ENCODE measurements at regions not wholly inside any gene's neighbourhood (a gene's known extent, or its start where the extent isn't known, plus 50 kb on each side); places are given as distances from the start of the nearest gene placed in this dataset.

GRCh38 chr20:50381771-50382593 is 128.2 kb upstream of the PTPN1 start:
- peak overlapping the region; percentile 86 for H3K27ac Mint-ChIP-seq
- peaks cover 2% of the 10 kb centered on the region for H3K27me3 Mint-ChIP-seq
- H3K4me3 Mint-ChIP-seq, result peak overlapping the region; percentile 72
- H3K9me3 Mint-ChIP-seq (ENCODE audit: low read depth), result no peaks in the 10 kb centered on the region
- H3K4me1 Mint-ChIP-seq (ENCODE audit: low read depth), result peaks cover 39% of the 10 kb centered on the region
- no peaks in the 10 kb centered on the region for H3K36me3 Mint-ChIP-seq

GRCh38 chr20:50385733-50386640 is 124.2 kb upstream of the PTPN1 start:
- peak overlapping the region; percentile 63 for H3K4me3 Mint-ChIP-seq
- H3K9me3 Mint-ChIP-seq (ENCODE audit: low read depth), result no peaks in the 10 kb centered on the region
- no peaks in the 10 kb centered on the region for H3K36me3 Mint-ChIP-seq
- no peak overlapping the region for H3K27ac Mint-ChIP-seq
- H3K4me1 Mint-ChIP-seq (ENCODE audit: low read depth), result peaks cover 45% of the 10 kb centered on the region
- H3K27me3 Mint-ChIP-seq, result no peaks in the 10 kb centered on the region

- H3K36me3 Mint-ChIP-seq, result no peaks in the 10 kb centered on the region
- H3K27ac Mint-ChIP-seq, result no peak overlapping the region
- H3K4me1 Mint-ChIP-seq (ENCODE audit: low read depth), result peaks cover 39% of the 10 kb centered on the region
- H3K9me3 Mint-ChIP-seq (ENCODE audit: low read depth), result no peaks in the 10 kb centered on the region
- H3K4me3 Mint-ChIP-seq, result peak overlapping the region; percentile 63
- H3K27me3 Mint-ChIP-seq, result no peaks in the 10 kb centered on the region
Measured at GRCh38 chr20:50386641-50386960, 123.6 kb upstream of the PTPN1 start.

GRCh38 chr20:50387218-50387995 is 122.8 kb upstream of the PTPN1 start:
- peaks cover 35% of the 10 kb centered on the region for H3K4me1 Mint-ChIP-seq (ENCODE audit: low read depth)
- H3K9me3 Mint-ChIP-seq (ENCODE audit: low read depth), result no peaks in the 10 kb centered on the region
- no peaks in the 10 kb centered on the region for H3K27me3 Mint-ChIP-seq
- H3K36me3 Mint-ChIP-seq, result no peaks in the 10 kb centered on the region
- H3K4me3 Mint-ChIP-seq, result no peak overlapping the region
- no peak overlapping the region for H3K27ac Mint-ChIP-seq

- Mint-ChIP-seq H3K4me3 (no peak overlapping the region), H3K9me3 (ENCODE audit: low read depth) (no peaks in the 10 kb centered on the region), H3K27me3 (no peaks in the 10 kb centered on the region), H3K27ac (no peak overlapping the region), H3K4me1 (ENCODE audit: low read depth) (peaks cover 32% of the 10 kb centered on the region), H3K36me3 (no peaks in the 10 kb centered on the region)
Measured at GRCh38 chr20:50387996-50388332, 122.2 kb upstream of the PTPN1 start.

GRCh38 chr20:50388733-50389437 is 121.3 kb upstream of the PTPN1 start:
- H3K27ac Mint-ChIP-seq, result no peak overlapping the region
- peaks cover 26% of the 10 kb centered on the region for H3K4me1 Mint-ChIP-seq (ENCODE audit: low read depth)
- no peak overlapping the region for H3K4me3 Mint-ChIP-seq
- no peaks in the 10 kb centered on the region for H3K36me3 Mint-ChIP-seq
- no peaks in the 10 kb centered on the region for H3K27me3 Mint-ChIP-seq
- H3K9me3 Mint-ChIP-seq (ENCODE audit: low read depth), result no peaks in the 10 kb centered on the region

DNA sequence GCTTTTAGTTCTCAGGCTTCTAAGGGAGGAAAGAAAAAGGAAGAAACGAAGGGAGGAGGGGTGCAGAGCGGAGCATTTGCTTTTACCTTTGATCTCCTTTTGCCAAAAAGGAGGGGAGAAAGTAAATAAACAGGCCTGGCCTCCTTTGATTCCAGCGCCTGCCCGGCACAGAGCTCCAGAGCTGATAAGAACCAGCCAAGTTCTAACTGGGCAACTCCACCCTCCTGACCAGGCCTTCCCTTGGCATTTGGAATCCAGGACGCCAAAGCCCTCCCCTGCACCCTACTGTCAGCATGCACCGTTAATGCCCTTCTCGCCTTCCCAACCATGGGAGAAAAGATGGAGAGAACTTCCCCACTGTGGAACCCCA is 120.8 kb upstream of the PTPN1 start:
- H3K9me3 Mint-ChIP-seq (ENCODE audit: low read depth), result no peaks in the 10 kb centered on the region
- H3K27ac Mint-ChIP-seq, result no peak overlapping the region
- H3K4me3 Mint-ChIP-seq, result no peak overlapping the region
- peaks cover 26% of the 10 kb centered on the region for H3K4me1 Mint-ChIP-seq (ENCODE audit: low read depth)
- no peaks in the 10 kb centered on the region for H3K36me3 Mint-ChIP-seq
- no peaks in the 10 kb centered on the region for H3K27me3 Mint-ChIP-seq

GRCh38 chr20:50389808-50390684 is 120.1 kb upstream of the PTPN1 start:
- H3K27ac Mint-ChIP-seq, result no peak overlapping the region

GRCh38 chr20:50390685-50391443 is 119.3 kb upstream of the PTPN1 start:
- H3K36me3 Mint-ChIP-seq, result no peaks in the 10 kb centered on the region
- H3K27me3 Mint-ChIP-seq, result no peaks in the 10 kb centered on the region
- peaks cover 19% of the 10 kb centered on the region for H3K4me1 Mint-ChIP-seq (ENCODE audit: low read depth)
- no peak overlapping the region for H3K4me3 Mint-ChIP-seq
- H3K27ac Mint-ChIP-seq, result no peak overlapping the region
- no peaks in the 10 kb centered on the region for H3K9me3 Mint-ChIP-seq (ENCODE audit: low read depth)

More at GRCh38 chr20:50389808-50390684, 120.1 kb upstream of the PTPN1 start:
- no peaks in the 10 kb centered on the region for H3K27me3 Mint-ChIP-seq
- H3K4me3 Mint-ChIP-seq, result no peak overlapping the region
- no peaks in the 10 kb centered on the region for H3K36me3 Mint-ChIP-seq
- H3K9me3 Mint-ChIP-seq (ENCODE audit: low read depth), result no peaks in the 10 kb centered on the region
- H3K4me1 Mint-ChIP-seq (ENCODE audit: low read depth), result peaks cover 26% of the 10 kb centered on the region

- no peaks in the 10 kb centered on the region for H3K9me3 Mint-ChIP-seq (ENCODE audit: low read depth)
- peaks cover 12% of the 10 kb centered on the region for H3K4me1 Mint-ChIP-seq (ENCODE audit: low read depth)
- H3K27ac Mint-ChIP-seq, result no peak overlapping the region
- no peaks in the 10 kb centered on the region for H3K27me3 Mint-ChIP-seq
- no peak overlapping the region for H3K4me3 Mint-ChIP-seq
- H3K36me3 Mint-ChIP-seq, result no peaks in the 10 kb centered on the region
Measured at GRCh38 chr20:50391444-50392137, 118.6 kb upstream of the PTPN1 start.

DNA sequence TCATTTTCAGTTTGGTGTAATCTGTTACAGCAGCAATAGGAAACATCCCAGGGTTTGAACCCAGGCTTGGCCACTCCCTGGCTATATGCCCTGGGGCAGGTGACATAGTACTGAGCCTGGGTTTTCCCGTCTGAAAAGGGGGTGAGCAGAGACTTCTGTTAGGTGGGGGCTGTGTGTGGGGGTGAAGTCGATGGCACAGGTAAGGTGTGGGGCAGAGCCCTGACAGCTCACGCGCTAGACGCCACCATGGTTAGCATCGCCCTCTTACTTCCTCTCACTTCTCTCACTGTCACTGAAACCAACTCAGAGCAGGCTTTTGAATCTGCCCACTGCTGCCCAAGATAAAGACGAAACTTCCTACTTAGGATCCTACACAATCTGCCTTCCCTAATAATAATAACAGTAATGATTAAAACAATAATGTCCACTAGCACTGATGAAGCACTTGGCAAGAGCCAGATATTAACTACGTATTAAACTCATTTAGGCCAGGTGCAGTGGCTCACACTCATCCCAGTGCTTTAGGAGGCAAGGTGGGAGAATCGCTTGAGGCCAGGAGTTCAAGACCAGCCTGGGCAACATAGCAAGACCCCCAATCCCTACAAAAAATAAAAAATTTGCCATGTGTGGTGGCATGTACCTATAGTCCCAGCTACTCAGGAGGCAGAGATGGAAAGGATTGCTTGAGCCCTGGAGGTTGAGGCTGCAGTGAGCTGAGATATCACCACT is 117.9 kb upstream of the PTPN1 start:
- H3K4me1 Mint-ChIP-seq (ENCODE audit: low read depth), result peaks cover 9% of the 10 kb centered on the region
- H3K36me3 Mint-ChIP-seq, result no peaks in the 10 kb centered on the region
- no peak overlapping the region for H3K27ac Mint-ChIP-seq
- H3K4me3 Mint-ChIP-seq, result no peak overlapping the region
- no peaks in the 10 kb centered on the region for H3K27me3 Mint-ChIP-seq
- no peaks in the 10 kb centered on the region for H3K9me3 Mint-ChIP-seq (ENCODE audit: low read depth)

DNA sequence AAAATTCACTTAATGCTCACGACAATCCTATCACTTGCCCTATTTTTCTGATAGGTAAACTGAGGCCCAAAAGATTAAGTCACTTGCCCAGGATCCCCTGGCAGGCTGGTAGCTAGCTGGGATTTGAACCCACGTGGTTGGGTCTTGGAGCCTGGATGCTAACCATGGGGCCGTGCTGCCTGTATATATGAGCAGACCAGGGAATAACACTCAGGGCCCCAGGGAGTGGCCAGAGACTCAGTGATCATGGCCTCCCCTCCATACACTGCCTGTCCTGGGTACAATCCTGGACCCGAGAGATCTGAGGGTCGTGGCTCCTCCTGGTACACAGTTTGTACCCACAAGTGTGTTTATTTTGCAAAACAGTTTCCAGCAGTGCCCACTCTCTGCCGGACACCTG is 116.9 kb upstream of the PTPN1 start:
- Mint-ChIP-seq H3K4me1 (ENCODE audit: low read depth) (peaks cover 4% of the 10 kb centered on the region), H3K36me3 (no peaks in the 10 kb centered on the region), H3K4me3 (no peak overlapping the region), H3K27ac (no peak overlapping the region), H3K9me3 (ENCODE audit: low read depth) (no peaks in the 10 kb centered on the region), H3K27me3 (no peaks in the 10 kb centered on the region)

Data from activated naive CD8-positive, alpha-beta T cell (primary cell).